MCF 10A (cell line): ENCODE measurements at regions not wholly inside any gene's neighbourhood (a gene's known extent, or its start where the extent isn't known, plus 50 kb on each side); places are given as distances from the start of the nearest gene placed in this dataset.
A peak's percentile ranks its signal among the peaks of the same experiment; 100 is the strongest.

Source experiments
- BruUV-seq: library from RNA; stranded (reverse); fragments of 400-500 nt; replicated peaks from 2 replicates; lab custom pipeline; 2021; lab: Mats Ljungman, UMichigan
- CTCF ChIA-PET: fragments of 300-600 bp; sonication (Branson Sonifier 250); formaldehyde crosslinking; extraction: SDS; loops from one replicate; lab custom pipeline; 2021; ENCODE audit warnings: antibody characterized with exemption, inconsistent platforms; lab: Yijun Ruan, JAX
- POLR2A ChIA-PET: fragments of 300-600, 350-650 bp; sonication (Branson Sonifier 250); formaldehyde crosslinking; extraction: SDS; loops from one replicate; lab custom pipeline; 2020; ENCODE audit warnings: antibody characterized with exemption, inconsistent platforms; lab: Yijun Ruan, JAX
- DNase-seq: peaks from one replicate; pipeline ENCODE4 v3.0.0-alpha.2; 2018; ENCODE audit not compliant: unreplicated experiment
- H3K27ac Mint-ChIP-seq: one replicate; pipeline ENCODE4 v1.8.0; 2022; ENCODE audit warnings: mild to moderate bottlenecking, low read depth, mixed read lengths; ENCODE audit not compliant: unreplicated experiment
- H3K27me3 Mint-ChIP-seq: one replicate; pipeline ENCODE4 v1.8.0; 2022; ENCODE audit warnings: mixed read lengths; ENCODE audit not compliant: insufficient read depth, unreplicated experiment
- H3K36me3 Mint-ChIP-seq: one replicate; pipeline ENCODE4 v1.8.0; 2022; ENCODE audit warnings: mild to moderate bottlenecking, moderate library complexity, mixed read lengths; ENCODE audit not compliant: insufficient read depth, unreplicated experiment
- H3K4me1 Mint-ChIP-seq: one replicate; pipeline ENCODE4 v1.8.0; 2022; ENCODE audit warnings: mixed read lengths; ENCODE audit not compliant: insufficient read depth, unreplicated experiment
- H3K4me3 Mint-ChIP-seq: one replicate; pipeline ENCODE4 v1.8.0; 2022; ENCODE audit warnings: mild to moderate bottlenecking, moderate library complexity, mixed read lengths; ENCODE audit not compliant: unreplicated experiment
- H3K9me3 Mint-ChIP-seq: one replicate; pipeline ENCODE4 v1.8.0; 2022; ENCODE audit warnings: mixed read lengths; ENCODE audit not compliant: unreplicated experiment
- intact Hi-C: fragments of 100-400 bp; cut with micrococcal nuclease; formaldehyde crosslinking; loops from 2 replicates; pipeline ENCODE4 v1.14.1; 2022
- TF ChIP-seq, protein P1 (sequence below): fragments of 200-600 bp; IDR thresholded peaks from one replicate; pipeline ENCODE4 v1.8.0; 2022; ENCODE audit warnings: antibody characterized with exemption, mild to moderate bottlenecking; ENCODE audit not compliant: unreplicated experiment

DNA sequence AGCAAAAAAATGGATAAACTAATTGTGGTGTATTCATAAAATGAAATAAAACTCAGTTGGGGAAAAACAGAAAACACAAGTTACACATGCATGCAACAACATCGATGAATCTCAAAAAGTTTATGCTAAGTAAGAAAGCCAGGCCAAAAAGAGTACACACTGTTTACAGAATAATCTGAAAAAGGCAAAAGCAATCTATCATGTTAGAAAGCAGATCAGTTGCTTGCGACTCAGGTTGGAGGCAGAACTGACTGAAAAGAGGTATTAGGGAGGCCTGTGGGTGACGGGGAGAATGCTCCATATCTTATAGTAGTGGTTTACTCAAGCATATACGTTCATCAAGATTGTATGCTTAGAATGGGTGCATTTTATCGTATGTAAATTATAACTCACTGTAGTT, 119.2 kb downstream of the ARRDC3 start:
- H3K4me3 Mint-ChIP-seq = no peak overlapping the region
- H3K27me3 Mint-ChIP-seq = no peaks in the 10 kb centered on the region
- peaks cover 10% of the 10 kb centered on the region for H3K4me1 Mint-ChIP-seq
- DNase-seq = no peak
- intact Hi-C loops = no loop called here
- H3K36me3 Mint-ChIP-seq = peaks cover 5% of the 10 kb centered on the region
- BruUV-seq = no TSS peak
- H3K27ac Mint-ChIP-seq = no peak overlapping the region
- no peaks in the 10 kb centered on the region for H3K9me3 Mint-ChIP-seq
- TF ChIP-seq, protein P1, sequence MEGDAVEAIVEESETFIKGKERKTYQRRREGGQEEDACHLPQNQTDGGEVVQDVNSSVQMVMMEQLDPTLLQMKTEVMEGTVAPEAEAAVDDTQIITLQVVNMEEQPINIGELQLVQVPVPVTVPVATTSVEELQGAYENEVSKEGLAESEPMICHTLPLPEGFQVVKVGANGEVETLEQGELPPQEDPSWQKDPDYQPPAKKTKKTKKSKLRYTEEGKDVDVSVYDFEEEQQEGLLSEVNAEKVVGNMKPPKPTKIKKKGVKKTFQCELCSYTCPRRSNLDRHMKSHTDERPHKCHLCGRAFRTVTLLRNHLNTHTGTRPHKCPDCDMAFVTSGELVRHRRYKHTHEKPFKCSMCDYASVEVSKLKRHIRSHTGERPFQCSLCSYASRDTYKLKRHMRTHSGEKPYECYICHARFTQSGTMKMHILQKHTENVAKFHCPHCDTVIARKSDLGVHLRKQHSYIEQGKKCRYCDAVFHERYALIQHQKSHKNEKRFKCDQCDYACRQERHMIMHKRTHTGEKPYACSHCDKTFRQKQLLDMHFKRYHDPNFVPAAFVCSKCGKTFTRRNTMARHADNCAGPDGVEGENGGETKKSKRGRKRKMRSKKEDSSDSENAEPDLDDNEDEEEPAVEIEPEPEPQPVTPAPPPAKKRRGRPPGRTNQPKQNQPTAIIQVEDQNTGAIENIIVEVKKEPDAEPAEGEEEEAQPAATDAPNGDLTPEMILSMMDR = no peak
- CTCF ChIA-PET = interaction anchor here (0.6 to 0.7 kb wide), 3 partner anchors 19 to 178 kb away, joined by 3 to 4 read pairs (median 3); no protein-coding TSS in a partner anchor
- POLR2A ChIA-PET = interaction anchor here (0.7 to 1.9 kb wide), 2 partner anchors 17 to 100 kb away, joined by 3 to 4 read pairs; no protein-coding TSS in a partner anchor

- H3K4me3 Mint-ChIP-seq = no peak overlapping the region
- intact Hi-C loops = no loop called here
- BruUV-seq = no TSS peak
- ChIA-PET CTCF (no interaction called here), POLR2A (no interaction called here)
- TF ChIP-seq, protein P1 = no peak
- no peaks in the 10 kb centered on the region for H3K27me3 Mint-ChIP-seq
- H3K9me3 Mint-ChIP-seq = no peaks in the 10 kb centered on the region
- DNase-seq = no peak
- H3K27ac Mint-ChIP-seq = no peak overlapping the region
- H3K36me3 Mint-ChIP-seq = peaks cover 5% of the 10 kb centered on the region
- no peaks in the 10 kb centered on the region for H3K4me1 Mint-ChIP-seq
These were observed 125.8 kb downstream of the ARRDC3 start for GRCh38 chr5:91257301-91257700.

GRCh38 chr5:91256142-91256524, 127.0 kb downstream of the ARRDC3 start:
- ChIA-PET POLR2A (interaction anchor here (0.6 to 1.1 kb wide), 2 partner anchors 12 to 49 kb away, joined by 3 to 4 read pairs; no protein-coding TSS in a partner anchor), CTCF (interaction anchor here (0.6 kb wide), 1 partner anchor 40 kb away, joined by 8 read pairs; no protein-coding TSS in a partner anchor)
- no peak overlapping the region for H3K27ac Mint-ChIP-seq
- no peak for DNase-seq
- H3K9me3 Mint-ChIP-seq = no peaks in the 10 kb centered on the region
- TF ChIP-seq, protein P1 = no peak
- H3K4me1 Mint-ChIP-seq = no peaks in the 10 kb centered on the region
- H3K4me3 Mint-ChIP-seq = no peak overlapping the region
- BruUV-seq = no TSS peak
- intact Hi-C loops = no loop called here
- peaks cover 5% of the 10 kb centered on the region for H3K36me3 Mint-ChIP-seq
- H3K27me3 Mint-ChIP-seq = no peaks in the 10 kb centered on the region

GRCh38 chr5:91255396-91256141, 127.5 kb downstream of the ARRDC3 start:
- TF ChIP-seq, protein P1 = no peak
- no TSS peak for BruUV-seq
- intact Hi-C loops = no loop called here
- H3K4me1 Mint-ChIP-seq = no peaks in the 10 kb centered on the region
- H3K9me3 Mint-ChIP-seq = no peaks in the 10 kb centered on the region
- DNase-seq = peak; percentile 40
- H3K27me3 Mint-ChIP-seq = no peaks in the 10 kb centered on the region
- H3K27ac Mint-ChIP-seq = no peak overlapping the region
- H3K4me3 Mint-ChIP-seq = no peak overlapping the region
- ChIA-PET POLR2A (interaction anchor here (0.6 to 1.6 kb wide), 4 partner anchors 12 to 49 kb away, joined by 3 to 5 read pairs (median 4); no protein-coding TSS in a partner anchor), CTCF (interaction anchor here (0.6 kb wide), 1 partner anchor 40 kb away, joined by 8 read pairs; no protein-coding TSS in a partner anchor)
- H3K36me3 Mint-ChIP-seq = peaks cover 3% of the 10 kb centered on the region
